ENCODE measurements at regions not wholly inside any gene's neighbourhood (a gene's known extent, or its start where the extent isn't known, plus 50 kb on each side); places are given as distances from the start of the nearest gene placed in this dataset.

DNA sequence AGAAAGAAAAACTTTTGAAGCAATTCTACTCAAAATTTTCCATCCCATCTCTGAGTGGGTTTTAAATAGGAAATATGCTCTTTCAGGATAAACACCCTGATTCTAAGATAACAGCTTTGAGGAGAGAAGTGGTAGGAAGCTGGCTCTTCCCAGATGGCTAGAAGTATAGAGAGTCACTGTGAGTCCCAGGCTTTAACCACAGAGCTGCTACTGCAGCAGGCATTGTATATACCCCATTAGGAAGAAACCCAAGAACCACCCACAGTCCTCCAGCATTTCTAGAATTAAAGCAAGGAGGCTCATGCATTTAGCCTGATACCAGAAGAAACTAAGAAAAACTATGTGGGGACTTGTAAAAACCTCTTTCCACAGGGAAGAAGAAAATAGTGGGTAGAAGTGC lies 1405.6 kb upstream of the TENM4 start:
- DNase-seq (ENCODE audit: low read depth): no peak

DNA sequence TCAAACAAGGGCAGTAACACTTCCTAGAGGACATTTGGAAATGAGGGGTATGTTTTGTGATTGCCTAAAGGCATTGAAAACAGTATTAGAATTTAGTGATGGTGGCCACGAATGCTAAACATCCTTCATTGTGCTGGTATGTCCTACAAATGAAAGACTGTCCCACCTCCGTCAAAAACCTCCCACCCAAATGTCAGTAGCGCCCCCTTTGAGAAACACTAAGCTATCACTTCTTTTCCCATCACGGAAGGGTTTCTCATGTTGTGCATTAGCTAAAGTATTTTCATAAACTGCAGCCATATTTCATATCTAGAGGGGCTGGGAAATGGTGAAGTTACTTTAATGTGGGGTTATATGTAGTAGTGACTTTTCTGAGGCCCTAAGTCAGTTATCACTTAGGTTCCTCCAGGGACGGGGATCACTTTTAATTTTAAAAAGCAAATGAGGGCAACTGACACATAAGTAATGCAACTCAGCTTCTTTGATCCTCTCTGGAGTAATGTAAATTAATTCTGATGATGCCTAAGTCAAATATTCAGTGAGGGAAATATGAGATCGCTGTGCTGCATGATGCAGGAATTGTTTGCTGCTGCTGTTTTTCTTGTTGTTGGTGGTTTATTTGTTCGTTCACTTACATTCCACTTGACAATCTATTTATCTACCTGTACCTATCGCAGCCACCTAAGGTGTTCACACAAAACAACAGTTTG lies 1403.4 kb upstream of the TENM4 start:
- no peak for DNase-seq (ENCODE audit: low read depth)

DNA sequence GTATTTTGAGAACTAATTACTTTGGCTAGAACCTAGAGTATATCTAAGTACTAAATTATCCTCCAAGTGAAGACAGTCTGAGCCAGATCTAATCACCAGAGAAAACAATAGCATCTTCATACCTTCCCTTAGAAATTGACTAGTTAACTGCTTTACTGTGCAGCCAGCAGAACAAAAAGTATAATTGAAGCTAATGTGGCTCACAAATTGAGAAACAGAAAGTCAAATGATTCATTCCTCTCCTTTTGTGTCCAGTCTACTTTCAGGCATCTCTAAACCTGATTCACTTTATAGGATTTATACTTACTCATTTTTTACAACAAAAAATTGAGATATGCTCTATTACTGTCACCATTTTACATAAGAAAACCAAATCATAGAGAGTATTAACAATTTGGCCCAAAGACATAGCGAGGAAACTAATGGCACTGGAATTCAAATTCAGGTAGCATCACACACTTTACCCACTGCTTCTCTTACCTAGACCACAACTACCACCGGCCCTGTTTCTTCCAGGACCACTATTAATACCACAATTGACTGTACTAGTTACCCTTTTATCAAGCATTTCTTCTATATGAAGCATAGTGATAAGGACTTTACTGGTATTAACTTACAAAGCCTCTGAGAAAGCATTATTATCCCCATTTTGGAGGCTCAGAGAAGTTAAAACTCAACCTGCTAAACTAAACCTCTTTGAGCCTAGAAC lies 1402.6 kb upstream of the TENM4 start:
- DNase-seq (ENCODE audit: low read depth): no peak

DNA sequence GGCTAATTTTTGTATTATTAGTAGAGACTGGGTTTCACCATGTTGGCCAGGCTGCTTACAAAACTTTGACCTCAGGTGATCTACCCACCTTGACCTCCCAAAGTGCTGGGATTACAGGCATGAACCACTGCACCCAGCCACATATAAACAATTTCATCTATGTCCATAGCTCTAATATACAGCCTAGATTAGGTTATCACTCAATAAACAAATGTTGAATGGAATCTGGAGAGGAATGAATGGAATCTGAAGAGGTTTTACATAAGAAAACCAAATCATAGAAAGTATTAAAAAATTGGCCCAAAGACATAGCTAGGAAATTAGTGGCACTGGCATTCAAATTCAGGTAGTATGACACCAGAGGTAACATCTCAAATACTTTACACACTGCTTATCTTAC lies 1401.4 kb upstream of the TENM4 start:
- DNase-seq (ENCODE audit: low read depth): no peak

DNA sequence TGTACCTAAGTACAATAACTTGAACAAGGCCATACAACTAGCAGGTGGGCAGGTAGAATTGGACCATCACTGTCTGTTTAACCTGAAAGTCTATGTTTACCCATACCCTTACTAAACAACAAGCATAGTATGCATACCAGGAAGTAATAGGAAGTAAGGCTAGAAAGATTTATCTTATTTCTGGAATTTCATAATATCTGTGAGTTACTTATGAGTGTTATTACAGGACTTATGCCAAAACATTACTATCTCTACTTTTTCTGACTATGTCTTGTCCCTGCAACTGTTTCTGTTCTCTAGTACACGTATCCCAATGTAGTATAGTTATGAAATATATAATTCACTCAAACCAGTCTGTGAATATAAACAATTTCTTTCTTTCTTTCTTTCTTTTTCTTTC lies 1400.8 kb upstream of the TENM4 start:
- no peak for DNase-seq (ENCODE audit: low read depth)

DNA sequence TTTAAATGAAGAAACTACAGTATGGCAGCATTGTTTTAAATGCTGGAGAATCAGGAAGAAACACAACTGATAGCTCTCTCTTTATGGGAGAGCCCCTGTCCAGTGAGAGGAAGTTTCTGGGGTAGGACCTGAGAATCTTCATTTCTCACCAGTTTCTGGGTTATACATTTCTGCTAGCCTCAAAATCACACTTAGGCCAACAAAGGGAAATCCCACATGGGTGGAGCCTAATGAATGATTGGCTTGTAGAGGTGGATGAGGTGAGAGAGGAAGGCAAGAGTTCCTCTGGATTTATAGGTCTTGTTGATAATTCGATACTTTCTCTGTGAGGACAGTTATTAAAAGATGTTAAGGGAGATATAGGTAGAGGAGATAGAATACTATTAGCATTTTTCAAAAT lies 1397.3 kb upstream of the TENM4 start:
- no peak for DNase-seq (ENCODE audit: low read depth)

DNA sequence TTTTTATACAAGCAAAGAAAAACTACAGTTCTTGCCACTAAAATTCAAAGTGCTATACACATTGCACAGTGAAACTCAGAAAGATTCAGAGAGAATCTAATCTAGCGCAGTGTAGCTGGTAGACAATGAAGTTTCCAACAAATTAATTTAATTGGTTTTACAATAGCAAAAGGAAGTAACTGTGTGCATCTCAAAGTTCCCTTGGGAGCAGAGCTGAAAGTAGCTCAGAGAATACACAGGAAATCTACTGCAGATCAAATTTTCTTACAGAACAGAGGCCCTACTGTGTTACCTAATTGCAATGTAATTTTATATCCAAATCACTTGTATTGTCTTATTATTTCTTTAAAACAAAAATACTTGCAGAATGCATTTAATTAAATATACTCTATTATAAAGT lies 1396.2 kb upstream of the TENM4 start:
- no peak for DNase-seq (ENCODE audit: low read depth)

DNA sequence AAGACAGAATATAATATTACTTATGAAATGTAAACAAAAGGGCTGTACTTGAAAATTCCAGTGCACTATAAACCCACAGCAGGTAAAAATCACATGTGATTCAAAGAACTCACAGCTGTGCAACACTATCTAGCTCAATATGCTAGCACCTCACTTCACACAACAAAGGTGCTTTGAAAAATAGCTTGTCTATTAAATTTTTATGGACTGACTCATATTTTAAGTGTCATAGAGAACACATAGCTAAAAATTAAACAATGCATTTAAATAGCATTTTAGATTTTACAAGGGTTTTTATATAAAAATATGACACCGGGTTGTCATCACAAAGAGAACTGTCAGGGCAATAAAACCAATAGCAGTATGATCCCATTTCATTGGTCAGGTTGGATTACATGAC lies 1390.5 kb upstream of the TENM4 start:
- no peak for DNase-seq (ENCODE audit: low read depth)

DNA sequence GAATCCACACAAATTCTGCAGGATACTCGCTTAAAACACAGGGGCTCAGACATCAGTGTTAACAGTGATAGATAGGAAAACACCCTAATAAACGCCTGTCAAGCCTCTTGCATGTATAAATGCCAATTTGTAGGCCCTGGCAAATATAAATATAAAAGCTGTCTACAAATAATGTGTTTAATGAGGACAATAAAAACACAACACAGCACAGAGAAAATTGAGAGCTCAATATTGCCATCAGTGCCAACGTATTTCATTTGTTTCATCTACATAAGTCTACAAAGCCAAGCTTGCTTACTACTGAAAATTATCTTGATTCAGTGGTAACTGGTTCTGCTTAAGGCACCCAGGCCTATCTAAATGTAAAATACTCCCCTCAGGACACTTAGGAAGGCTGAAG lies 1387.0 kb upstream of the TENM4 start:
- no peak for DNase-seq (ENCODE audit: low read depth)

DNA sequence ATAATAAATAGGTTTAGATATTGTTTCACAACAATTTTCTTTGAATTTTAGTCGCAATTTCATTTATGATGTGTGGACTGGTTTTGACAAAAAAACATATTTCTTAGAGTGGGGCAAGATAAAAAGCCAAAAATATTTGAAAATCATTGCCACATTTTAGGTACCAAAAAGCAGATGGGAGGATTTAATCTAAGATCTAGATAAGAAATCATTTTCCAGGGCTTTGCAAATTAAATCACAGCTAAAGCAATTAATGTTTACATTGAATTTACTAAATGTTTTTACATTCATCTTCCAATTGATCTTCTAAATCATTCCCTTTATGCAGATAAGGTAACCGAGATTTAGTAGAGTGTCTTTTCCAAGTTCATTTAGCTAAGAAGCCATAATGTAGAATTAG lies 1386.0 kb upstream of the TENM4 start:
- DNase-seq (ENCODE audit: low read depth): no peak

DNA sequence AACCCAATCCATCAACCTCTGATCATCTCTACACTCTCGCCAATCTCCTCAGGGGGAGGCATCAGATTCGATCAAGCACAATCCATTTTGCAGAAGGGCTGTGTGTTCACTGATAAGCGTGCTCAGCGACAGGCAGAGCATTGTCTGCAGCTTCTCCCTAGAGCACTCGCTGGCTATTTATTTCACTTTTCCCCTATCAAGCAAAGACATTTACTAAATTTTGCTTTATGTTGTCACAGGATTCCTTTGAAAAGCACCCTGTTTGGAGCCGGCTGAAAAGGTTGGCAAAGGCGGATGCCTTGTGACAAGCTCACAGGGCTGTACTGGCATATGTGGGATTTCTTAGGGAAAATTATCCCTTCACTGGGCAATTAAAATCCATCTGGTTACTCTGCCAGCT lies 1381.5 kb upstream of the TENM4 start:
- no peak for DNase-seq (ENCODE audit: low read depth)

DNA sequence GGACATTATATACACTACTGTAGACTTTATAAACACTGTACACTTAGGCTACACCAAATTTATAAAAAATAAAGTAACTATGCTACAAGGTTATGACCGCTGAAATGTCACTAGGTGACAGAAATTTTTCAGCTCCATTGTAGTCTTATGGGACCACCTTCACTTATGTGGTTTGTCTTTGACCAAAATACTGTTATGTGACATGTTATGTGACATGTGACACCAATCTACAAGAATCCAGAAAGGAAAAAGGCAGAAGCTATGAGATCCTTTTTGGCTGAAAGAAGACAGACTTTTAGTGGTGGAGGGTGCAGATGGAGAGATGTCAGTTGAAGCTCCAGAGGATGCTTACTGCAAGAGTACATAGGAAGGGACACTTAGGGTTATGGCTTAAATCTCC lies 1378.4 kb upstream of the TENM4 start:
- no peak for DNase-seq (ENCODE audit: low read depth)

DNA sequence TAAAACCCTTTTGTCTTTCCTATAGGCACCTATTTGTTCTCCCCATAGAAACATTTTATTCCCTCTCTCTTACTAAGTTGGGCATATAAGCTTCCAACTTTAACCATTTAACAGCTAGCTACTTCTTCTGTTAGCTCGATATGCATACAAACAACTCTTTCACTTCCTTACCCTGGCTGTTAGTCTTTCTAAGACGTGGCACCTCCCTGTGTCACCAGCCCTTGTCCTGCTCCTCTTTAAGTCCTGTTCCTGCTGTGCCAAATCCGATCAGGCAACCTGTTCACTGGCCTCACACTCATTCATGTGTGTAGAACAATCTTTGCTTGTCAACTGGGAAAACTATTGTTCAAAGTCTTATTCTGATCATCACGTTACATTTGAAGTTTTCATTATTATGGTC lies 1376.1 kb upstream of the TENM4 start:
- no peak for DNase-seq (ENCODE audit: low read depth)

DNA sequence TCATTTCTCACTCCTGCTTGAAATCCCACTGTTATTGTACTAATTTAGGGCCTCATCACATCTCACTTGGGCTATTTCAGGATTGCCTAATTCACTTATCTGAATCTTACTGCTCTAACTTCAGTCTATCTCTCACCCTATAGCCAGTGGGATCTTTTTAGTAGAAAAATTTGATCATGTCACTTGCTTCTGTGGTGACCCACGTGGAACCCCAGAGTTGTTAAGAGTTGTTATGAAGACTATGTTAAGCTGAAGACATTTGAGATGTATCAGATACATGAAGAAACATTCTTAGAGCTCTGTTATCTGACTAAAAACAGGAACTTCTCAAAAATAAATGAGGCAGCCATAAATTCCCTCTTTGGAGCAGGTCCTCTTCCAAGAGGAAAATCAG lies 1375.6 kb upstream of the TENM4 start:
- DNase-seq (ENCODE audit: low read depth): no peak

DNA sequence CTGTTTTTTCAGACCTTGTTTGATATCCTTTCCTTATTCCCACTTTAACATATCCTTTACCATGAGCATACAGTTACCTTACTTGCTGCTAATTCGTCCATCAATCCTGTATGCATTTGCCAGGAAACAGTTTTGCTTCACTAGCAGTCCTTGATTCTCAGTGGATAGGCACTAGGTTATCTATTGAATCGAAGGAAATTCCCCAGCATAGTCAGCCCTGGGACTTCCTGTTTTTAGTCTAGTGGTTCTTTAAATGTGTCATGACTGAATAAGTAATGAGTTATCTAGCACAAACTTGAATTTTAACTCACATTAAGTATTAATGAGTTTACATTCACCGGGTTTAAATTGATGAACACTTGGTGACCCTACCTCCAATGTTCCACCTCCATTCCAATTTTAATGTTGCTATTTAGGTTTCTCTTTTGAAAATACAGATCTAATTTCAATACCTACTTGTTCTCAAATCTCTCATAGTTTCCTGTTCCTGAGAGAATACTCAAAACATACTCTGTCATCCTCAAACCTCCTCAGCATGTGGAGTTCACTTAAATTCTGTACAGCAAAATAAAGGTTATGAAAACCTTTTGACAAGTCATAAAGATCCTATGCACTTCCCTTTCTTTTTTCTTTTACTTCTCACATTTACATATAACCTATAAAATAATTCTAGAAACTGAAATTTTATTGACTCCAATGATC lies 1375.1 kb upstream of the TENM4 start:
- no peak for DNase-seq (ENCODE audit: low read depth)

DNA sequence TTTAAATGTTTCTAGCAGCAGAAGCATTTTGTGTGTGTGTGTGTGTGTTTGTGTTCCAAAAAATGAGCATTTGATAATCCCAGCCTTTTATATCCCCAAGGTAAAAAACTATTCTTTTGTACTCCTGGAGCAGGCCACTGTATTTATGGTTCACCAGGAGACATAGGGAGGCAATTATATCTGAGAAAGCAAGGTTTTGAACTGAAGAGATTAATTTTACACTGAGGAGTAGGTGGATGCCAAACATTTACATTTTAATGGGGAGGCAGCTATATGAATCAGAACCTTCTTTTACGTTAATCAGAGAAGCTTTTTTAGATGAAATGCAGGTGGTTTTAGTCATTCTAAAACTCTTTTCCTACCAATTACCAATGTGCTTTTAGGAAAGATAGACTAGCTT lies 1374.0 kb upstream of the TENM4 start:
- DNase-seq (ENCODE audit: low read depth): no peak

DNA sequence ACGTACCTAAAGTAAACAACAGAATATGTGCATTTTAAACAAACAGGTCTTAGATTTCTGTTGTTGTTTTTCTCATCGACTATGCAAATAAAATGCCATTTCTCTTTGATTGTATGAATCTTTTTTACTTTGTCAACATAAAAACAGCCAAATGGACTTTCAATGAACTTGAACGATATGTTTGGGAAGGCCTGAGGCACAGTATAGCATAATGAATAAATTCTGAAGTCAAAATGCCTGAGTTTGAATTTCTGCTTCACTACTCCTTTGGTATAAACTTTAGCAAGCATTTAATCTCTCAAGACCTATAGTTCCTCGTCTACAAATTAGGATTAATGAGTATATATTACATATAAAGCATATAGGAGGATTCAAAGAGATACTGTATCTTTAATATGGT lies 1369.9 kb upstream of the TENM4 start:
- DNase-seq (ENCODE audit: low read depth): no peak

DNA sequence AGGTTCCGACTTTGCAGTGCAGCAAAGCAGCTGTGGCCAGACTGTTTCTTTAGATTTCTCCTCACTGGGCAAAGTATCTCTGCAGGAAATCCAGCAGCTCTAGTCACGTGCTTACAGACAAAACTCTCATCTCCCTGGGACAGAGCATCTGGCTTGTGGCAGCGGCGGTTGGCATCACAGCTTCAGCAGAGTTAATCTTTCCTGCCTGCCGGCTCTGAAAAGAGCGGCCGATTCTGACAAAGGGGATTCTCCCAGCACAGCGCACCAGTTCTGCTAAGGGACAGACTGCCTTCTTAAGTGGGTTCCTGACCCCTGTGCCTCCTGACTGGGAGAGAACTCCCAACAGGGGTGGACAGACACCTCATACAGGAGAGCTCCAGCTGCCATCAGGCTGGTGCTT lies 1357.3 kb upstream of the TENM4 start:
- DNase-seq (ENCODE audit: low read depth): no peak

DNA sequence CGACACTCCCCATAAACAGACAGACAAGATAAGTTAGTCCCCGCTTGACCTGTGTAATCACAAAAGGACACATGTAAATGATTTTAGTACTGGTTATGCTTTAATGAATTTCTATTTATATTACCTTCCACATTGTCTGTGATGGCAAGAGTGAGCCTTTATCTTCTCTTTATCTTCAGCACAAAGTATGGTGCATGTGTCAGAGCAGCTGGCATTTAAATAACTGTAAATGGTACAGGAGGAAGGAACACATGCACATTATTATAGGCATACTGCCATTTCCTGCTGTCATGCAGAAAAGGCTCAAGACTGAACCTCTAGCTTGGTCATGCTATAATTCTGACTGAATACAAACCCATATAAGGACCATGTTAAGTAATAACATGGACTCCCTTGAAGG lies 1342.7 kb upstream of the TENM4 start:
- DNase-seq (ENCODE audit: low read depth): no peak

DNA sequence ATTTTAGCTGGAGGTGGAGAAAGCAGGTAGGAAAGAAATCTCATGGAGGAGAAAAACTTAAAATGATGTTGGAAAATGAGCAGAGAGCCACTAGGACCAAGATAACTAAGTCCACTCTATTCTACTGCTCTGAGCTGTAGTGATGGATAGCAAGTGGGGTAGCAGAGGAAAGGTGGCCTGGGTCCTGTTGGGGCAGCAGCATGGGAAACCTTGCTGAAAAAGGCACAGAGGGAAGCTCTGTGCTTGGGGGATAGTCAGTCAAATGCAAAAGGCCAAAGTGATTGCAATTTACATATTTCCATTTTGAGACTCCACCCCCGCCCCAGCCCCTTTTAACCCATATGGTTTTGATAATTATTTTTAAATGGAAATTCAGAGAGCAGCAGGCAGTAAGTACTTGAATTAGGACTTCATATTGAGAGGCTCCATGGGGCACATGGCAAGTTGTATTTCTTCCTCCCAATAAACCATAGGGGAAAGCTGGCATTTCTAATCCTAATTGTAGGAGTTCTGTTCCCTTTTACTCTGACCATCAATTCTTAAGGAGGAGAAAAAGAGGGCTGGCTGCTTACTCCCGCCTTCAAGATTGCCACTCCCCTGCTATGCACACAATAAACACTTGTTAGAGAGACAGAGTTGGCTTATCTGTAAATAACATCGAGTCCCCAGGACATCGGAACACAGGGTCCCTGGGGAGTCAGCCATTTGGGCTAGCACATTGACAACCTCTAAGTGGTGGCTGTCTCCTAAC lies 1341.5 kb upstream of the TENM4 start:
- no peak for DNase-seq (ENCODE audit: low read depth)

DNA sequence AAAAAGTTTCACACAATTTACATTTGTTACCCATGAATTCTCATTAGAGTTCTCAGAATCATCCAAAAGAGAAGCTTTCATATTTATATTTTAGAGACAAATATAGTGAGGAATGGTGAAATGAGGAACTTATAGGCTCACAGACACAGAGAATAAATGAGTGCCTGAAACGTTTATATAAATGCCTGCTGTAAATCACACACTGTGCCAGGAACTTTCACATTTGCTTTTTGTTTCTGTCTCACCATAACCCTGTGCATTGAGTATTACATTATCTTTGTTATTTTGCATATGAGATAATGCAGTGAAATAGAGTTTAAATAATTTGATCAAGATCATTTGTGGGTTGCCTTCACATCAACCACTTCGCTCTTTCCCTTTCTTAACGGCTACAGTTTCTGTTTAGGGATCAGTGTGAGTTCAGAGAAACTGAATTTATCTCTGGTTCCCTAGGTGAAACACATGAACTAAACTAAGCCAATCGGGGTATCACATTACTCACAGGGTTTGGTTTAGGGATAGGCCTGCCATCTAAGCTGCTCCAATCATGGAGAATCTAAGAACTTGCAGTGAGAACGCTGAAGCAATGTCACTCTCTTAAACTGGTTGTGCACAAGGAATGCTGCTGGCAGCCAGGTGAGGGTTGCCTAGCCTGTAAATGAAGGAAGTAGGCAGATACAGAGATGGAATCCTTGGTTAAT lies 1339.2 kb upstream of the TENM4 start:
- DNase-seq (ENCODE audit: low read depth): no peak

DNA sequence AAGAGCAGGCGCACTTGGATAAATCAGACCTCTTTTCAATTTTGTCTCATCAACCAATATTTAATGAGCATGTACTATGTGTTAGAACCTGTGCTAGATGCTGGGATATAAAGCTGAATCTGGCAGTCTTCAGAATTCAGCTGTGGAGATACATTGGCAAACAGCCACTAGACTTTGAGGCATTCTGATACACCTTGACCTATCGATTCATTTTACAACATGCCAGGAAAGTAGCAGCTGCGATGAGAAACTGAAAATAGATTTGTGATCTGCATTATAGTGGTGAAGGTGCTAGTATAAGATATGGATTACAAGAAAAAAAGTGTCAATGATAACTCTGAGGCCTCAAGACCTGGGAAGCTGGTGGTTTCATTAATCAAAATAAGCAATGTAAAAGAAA lies 1338.1 kb upstream of the TENM4 start:
- DNase-seq (ENCODE audit: low read depth): no peak
